SK-N-SH (cell line): ENCODE measurements at regions not wholly inside any gene's neighbourhood (a gene's known extent, or its start where the extent isn't known, plus 50 kb on each side); places are given as distances from the start of the nearest gene placed in this dataset.

Experiments
- CTCF ChIA-PET: fragments of 300-600, 350-600 bp; formaldehyde crosslinking; extraction: SDS; loops from one replicate; lab custom pipeline; 2021; lab: Yijun Ruan, JAX
- POLR2A ChIA-PET: fragments of 350-600 bp; sonication (Branson Sonifier 250); formaldehyde crosslinking; extraction: SDS; loops from one replicate; lab custom pipeline; 2020; ENCODE audit warnings: antibody characterized with exemption, inconsistent platforms; lab: Yijun Ruan, JAX
- DNase-seq: peaks from one replicate; pipeline ENCODE4 v3.0.0; 2012
- H2AFZ ChIP-seq: fragments of 200-600 bp; sonication (generic); 2 replicates; pipeline ENCODE4 v1.8.1; 2016; ENCODE audit warnings: antibody characterized with exemption, mild to moderate bottlenecking, low read depth
- H3F3A ChIP-seq: fragments of 200-600 bp; sonication (generic); replicated peaks from 2 replicates; pipeline ENCODE3; 2016; ENCODE audit warnings: antibody characterized with exemption, mild to moderate bottlenecking; ENCODE audit not compliant: insufficient read depth
- H3K27ac ChIP-seq, 2 experiments: fragments of 200-500 bp in 1 of 2; fragments of 200-600 bp in 1 of 2; sonication (Bioruptor generic) in 1 of 2; sonication (generic), shearing (Covaris generic) in 1 of 2; 2 replicates each; pipeline versions ENCODE4 v1.5.1 to v1.6.1; 2014 to 2016; ENCODE audit warnings: low read depth in 2 of 2, inconsistent platforms in 1 of 2, low read length in 1 of 2, mild to moderate bottlenecking in 1 of 2, mixed read lengths in 1 of 2
- H3K27me3 ChIP-seq: fragments of 200-600 bp; sonication (generic), shearing (Covaris generic); 2 replicates; pipeline ENCODE4 v1.6.1; 2016; ENCODE audit warnings: mixed run types; ENCODE audit not compliant: insufficient read depth
- H3K36me3 ChIP-seq, 2 experiments: fragments of 200-500 bp in 1 of 2; fragments of 200-600 bp in 1 of 2; sonication (Bioruptor generic) in 1 of 2; sonication (generic) in 1 of 2; replicated peaks in 1 of 2; 2 replicates each; pipeline versions ENCODE3 to v1.5.1; 2014 to 2016; ENCODE audit warnings: low read length in 1 of 2, mild to moderate bottlenecking in 1 of 2; ENCODE audit not compliant: insufficient read depth in 2 of 2, control insufficient read depth in 1 of 2
- H3K4me1 ChIP-seq, 2 experiments: fragments of 200-500 bp in 1 of 2; fragments of 200-600 bp in 1 of 2; sonication (Bioruptor generic) in 1 of 2; sonication (generic), shearing (Covaris generic) in 1 of 2; 2 replicates each; pipeline versions ENCODE4 v1.5.1 to v1.6.1; 2014 to 2016; ENCODE audit warnings: low read depth in 1 of 2, low read length in 1 of 2, mixed run types in 1 of 2; ENCODE audit not compliant: insufficient read depth in 2 of 2, control insufficient read depth in 1 of 2
- H3K4me2 ChIP-seq: fragments of 200-600 bp; sonication (generic), shearing (Covaris generic); 2 replicates; pipeline ENCODE4 v1.6.1; 2017; ENCODE audit warnings: mixed run types
- H3K4me3 ChIP-seq, 2 experiments: fragments of 200-500 bp in 1 of 2; fragments of 200-600 bp in 1 of 2; sonication (Bioruptor generic) in 1 of 2; sonication (generic), shearing (Covaris generic) in 1 of 2; 2 replicates each; pipeline versions ENCODE4 v1.5.1 to v1.8.1; 2014 to 2016; ENCODE audit warnings: low read depth in 2 of 2, inconsistent platforms in 1 of 2, low read length in 1 of 2, mild to moderate bottlenecking in 1 of 2, mixed read lengths in 1 of 2, moderate library complexity in 1 of 2
- H3K79me2 ChIP-seq: fragments of 200-600 bp; sonication (generic); 2 replicates; pipeline ENCODE4 v1.8.1; 2017; ENCODE audit warnings: mild to moderate bottlenecking; ENCODE audit not compliant: insufficient read depth
- H3K9ac ChIP-seq: fragments of 200-600 bp; sonication (generic); 2 replicates; pipeline ENCODE4 v1.6.1; 2017; ENCODE audit warnings: mixed run types
- H3K9me2 ChIP-seq: fragments of 200-600 bp; sonication (generic); 2 replicates; pipeline ENCODE4 v1.6.1; 2017; ENCODE audit warnings: mixed run types
- H3K9me3 ChIP-seq: fragments of 200-600 bp; sonication (generic); 2 replicates; pipeline ENCODE4 v1.6.1; 2017; ENCODE audit warnings: mixed run types, mild to moderate bottlenecking, moderate library complexity
- H4K20me1 ChIP-seq: fragments of 200-600 bp; sonication (generic); 2 replicates; pipeline ENCODE4 v1.6.1; 2017; ENCODE audit warnings: mild to moderate bottlenecking, mixed run types; ENCODE audit not compliant: insufficient read depth
- CHD2 ChIP-seq: fragments of 150-350 bp; IDR thresholded peaks from 2 replicates; pipeline ENCODE4 v1.6.1; 2018; ENCODE audit warnings: low read length; ENCODE audit not compliant: partially characterized antibody
- EP300 ChIP-seq, 2 experiments: IDR thresholded peaks; 2 replicates each; pipeline versions ENCODE4 v1.4.0 to v1.6.1; 2012; ENCODE audit warnings: borderline replicate concordance in 1 of 2, low read depth in 1 of 2, low read length in 1 of 2
- FOXJ3 ChIP-seq: sonication (generic); formaldehyde crosslinking; IDR thresholded peaks from 2 replicates; pipeline ENCODE4 v1.5.1; 2020; ENCODE audit warnings: mild to moderate bottlenecking, missing genetic modification reagents
- MEF2A ChIP-seq: IDR thresholded peaks from 2 replicates; pipeline ENCODE4 v1.4.0; 2012; ENCODE audit warnings: low read depth, borderline replicate concordance
- SMC3 ChIP-seq: IDR thresholded peaks from 2 replicates; pipeline ENCODE4 v1.6.1; 2012; ENCODE audit warnings: low read depth, low read length, improper control_type of control experiment
- TAF1 ChIP-seq: IDR thresholded peaks from 2 replicates; pipeline ENCODE4 v1.6.1; 2012; ENCODE audit warnings: low read depth, mild to moderate bottlenecking, low read length, moderate library complexity, borderline replicate concordance
- TEAD4 ChIP-seq: IDR thresholded peaks from 2 replicates; pipeline ENCODE4 v1.4.0; 2012; ENCODE audit warnings: mild to moderate bottlenecking, borderline replicate concordance; ENCODE audit not compliant: insufficient read depth
- USF2 ChIP-seq: fragments of 150-350 bp; IDR thresholded peaks from 2 replicates; pipeline ENCODE4 v1.6.1; 2017; ENCODE audit warnings: antibody characterized with exemption, low read length, low read depth, borderline replicate concordance
- WGBS: methylation state at CpG from one replicate; pipeline ENCODE4 v1.1.6; 2017; ENCODE audit warnings: low lambda C conversion rate; 5-methylcytosine and 5-hydroxymethylcytosine counted together
- TF ChIP-seq, protein P1 (sequence below): IDR thresholded peaks from 2 replicates; pipeline ENCODE4 v1.4.0; 2012; ENCODE audit warnings: low read depth
- TF ChIP-seq, protein P2 (sequence below): IDR thresholded peaks from 2 replicates; pipeline ENCODE4 v1.4.0; 2012; ENCODE audit warnings: low read depth, borderline replicate concordance

DNA sequence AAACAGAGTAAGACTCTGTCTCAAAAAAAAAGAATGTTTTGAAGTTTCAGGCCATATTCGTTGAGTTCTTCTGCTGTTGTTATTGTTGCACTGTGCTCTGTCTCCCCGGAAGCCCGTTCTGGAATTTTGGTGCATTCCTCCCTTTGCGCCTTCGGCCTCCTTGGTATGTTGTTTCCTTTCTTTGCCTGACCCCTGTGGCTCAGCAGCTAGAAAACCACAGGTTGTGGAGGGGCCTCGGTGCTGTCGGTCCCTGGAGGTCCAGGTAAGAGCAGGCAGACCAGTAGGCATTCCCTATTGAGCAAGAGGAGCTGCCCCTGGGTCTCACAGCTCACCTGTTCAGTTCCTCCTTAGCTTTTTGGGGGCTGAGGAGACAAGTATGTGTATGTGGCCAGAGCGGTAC lies 51.0 kb upstream of the DLG1 start:
- no peaks in the 10 kb centered on the region for H3F3A ChIP-seq
- H3K4me2 ChIP-seq: no peak overlapping the region
- no peak for TF ChIP-seq FOXJ3 (CRISPR knock-in tag)
- no peak for TF ChIP-seq SMC3
- TF ChIP-seq, protein P1, sequence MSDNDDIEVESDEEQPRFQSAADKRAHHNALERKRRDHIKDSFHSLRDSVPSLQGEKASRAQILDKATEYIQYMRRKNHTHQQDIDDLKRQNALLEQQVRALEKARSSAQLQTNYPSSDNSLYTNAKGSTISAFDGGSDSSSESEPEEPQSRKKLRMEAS: no peak
- no peak for TF ChIP-seq USF2
- no peak for TF ChIP-seq EP300 (IDR thresholded peaks at IDR 0.05; ENCODE audit: borderline replicate concordance in 1 of 2, low read depth in 1 of 2, low read length in 1 of 2)
- TF ChIP-seq, protein P2, sequence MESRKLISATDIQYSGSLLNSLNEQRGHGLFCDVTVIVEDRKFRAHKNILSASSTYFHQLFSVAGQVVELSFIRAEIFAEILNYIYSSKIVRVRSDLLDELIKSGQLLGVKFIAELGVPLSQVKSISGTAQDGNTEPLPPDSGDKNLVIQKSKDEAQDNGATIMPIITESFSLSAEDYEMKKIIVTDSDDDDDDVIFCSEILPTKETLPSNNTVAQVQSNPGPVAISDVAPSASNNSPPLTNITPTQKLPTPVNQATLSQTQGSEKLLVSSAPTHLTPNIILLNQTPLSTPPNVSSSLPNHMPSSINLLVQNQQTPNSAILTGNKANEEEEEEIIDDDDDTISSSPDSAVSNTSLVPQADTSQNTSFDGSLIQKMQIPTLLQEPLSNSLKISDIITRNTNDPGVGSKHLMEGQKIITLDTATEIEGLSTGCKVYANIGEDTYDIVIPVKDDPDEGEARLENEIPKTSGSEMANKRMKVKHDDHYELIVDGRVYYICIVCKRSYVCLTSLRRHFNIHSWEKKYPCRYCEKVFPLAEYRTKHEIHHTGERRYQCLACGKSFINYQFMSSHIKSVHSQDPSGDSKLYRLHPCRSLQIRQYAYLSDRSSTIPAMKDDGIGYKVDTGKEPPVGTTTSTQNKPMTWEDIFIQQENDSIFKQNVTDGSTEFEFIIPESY: no peak
- no peak for TF ChIP-seq CHD2
- no peak for TF ChIP-seq TAF1
- TF ChIP-seq TEAD4: no peak
- no peak for TF ChIP-seq MEF2A
- H3K27ac ChIP-seq: no peak overlapping the region
- no peak for DNase-seq
- H3K27me3 ChIP-seq: no peaks in the 10 kb centered on the region
- H3K9me3 ChIP-seq: no peaks in the 10 kb centered on the region
- H2AFZ ChIP-seq: no peak overlapping the region
- H3K79me2 ChIP-seq: no peaks in the 10 kb centered on the region
- H3K9ac ChIP-seq: no peak overlapping the region
- 90% methylated on average over 8 of the region's 8 CpGs for WGBS
- ChIA-PET CTCF (no interaction called here), POLR2A (no interaction called here)
- H4K20me1 ChIP-seq: no peaks in the 10 kb centered on the region
- no peak overlapping the region for H3K4me3 ChIP-seq
- H3K36me3 ChIP-seq: no peaks in the 10 kb centered on the region
- H3K4me1 ChIP-seq: peaks cover 0 to 21% of the 10 kb centered on the region in 2 experiments; a peak in 2 of 4 replicates
- no peaks in the 10 kb centered on the region for H3K9me2 ChIP-seq
